ENCODE measurements at regions not wholly inside any gene's neighbourhood (a gene's known extent, or its start where the extent isn't known, plus 50 kb on each side); places are given as distances from the start of the nearest gene placed in this dataset.

GRCh38 chr12:58537278-58537677 lies 383.0 kb downstream of the LRIG3 start:
- ChIA-PET CTCF (ENCODE audit: partially characterized antibody) (no interaction called here), POLR2A (ENCODE audit: partially characterized antibody) (no interaction called here)
- no peak overlapping the region for H3K4me3 ChIP-seq (ENCODE audit: low read length in 2 of 2)
- no peaks in the 10 kb centered on the region for H3K27me3 ChIP-seq (ENCODE audit: insufficient read depth, low read length)
- peaks cover 0 to 5% of the 10 kb centered on the region in 2 donors for H3K27me3 Mint-ChIP-seq
- H3K36me3 Mint-ChIP-seq = no peaks in the 10 kb centered on the region
- H3K4me3 Mint-ChIP-seq = no peak overlapping the region
- no peak overlapping the region for H3K27ac ChIP-seq (ENCODE audit: low read depth, low read length)
- H3K4me1 Mint-ChIP-seq = no peaks in the 10 kb centered on the region
- no peaks in the 10 kb centered on the region for H3K36me3 ChIP-seq (ENCODE audit: insufficient read depth, low read length)
- intact Hi-C loops (cut with micrococcal nuclease) = no loop called here
- no peaks in the 10 kb centered on the region for H3K4me1 ChIP-seq (ENCODE audit: insufficient read depth, low read length)
- H3K9me3 Mint-ChIP-seq = peaks cover 0 to 2% (median 0%) of the 10 kb centered on the region in 8 donors
- H3K9me3 ChIP-seq (ENCODE audit: control insufficient read depth in 1 of 2, low read length in 2 of 2) = no peaks in the 10 kb centered on the region
- DNase-seq = no peak
- H3K27ac Mint-ChIP-seq = no peak overlapping the region

GRCh38 chr12:58539295-58539694 lies 381.0 kb downstream of the LRIG3 start:
- Mint-ChIP-seq H3K27me3 (peaks cover 0 to 3% of the 10 kb centered on the region in 2 donors), H3K36me3 (no peaks in the 10 kb centered on the region), H3K4me3 (no peak overlapping the region), H3K27ac (no peak overlapping the region), H3K4me1 (no peaks in the 10 kb centered on the region), H3K9me3 (peaks cover 0 to 4% (median 0%) of the 10 kb centered on the region in 8 donors)
- intact Hi-C loops (cut with micrococcal nuclease) = no loop called here
- H3K4me3 ChIP-seq (ENCODE audit: low read length in 2 of 2) = no peak overlapping the region
- no peaks in the 10 kb centered on the region for H3K36me3 ChIP-seq (ENCODE audit: insufficient read depth, low read length)
- H3K27ac ChIP-seq (ENCODE audit: low read depth, low read length) = no peak overlapping the region
- no peaks in the 10 kb centered on the region for H3K4me1 ChIP-seq (ENCODE audit: insufficient read depth, low read length)
- no peaks in the 10 kb centered on the region for H3K9me3 ChIP-seq (ENCODE audit: control insufficient read depth in 1 of 2, low read length in 2 of 2)
- ChIA-PET POLR2A (ENCODE audit: partially characterized antibody) (no interaction called here), CTCF (ENCODE audit: partially characterized antibody) (no interaction called here)
- no peaks in the 10 kb centered on the region for H3K27me3 ChIP-seq (ENCODE audit: insufficient read depth, low read length)
- no peak for DNase-seq

GRCh38 chr12:58540480-58541299 lies 379.6 kb downstream of the LRIG3 start:
- Mint-ChIP-seq H3K27me3 (peaks cover 0 to 3% of the 10 kb centered on the region in 2 donors), H3K4me1 (no peaks in the 10 kb centered on the region), H3K4me3 (no peak overlapping the region), H3K9me3 (peaks cover 0 to 5% (median 0%) of the 10 kb centered on the region in 8 donors), H3K27ac (no peak overlapping the region), H3K36me3 (no peaks in the 10 kb centered on the region)
- Histone ChIP-seq H3K27ac (ENCODE audit: low read depth, low read length) (no peak overlapping the region), H3K9me3 (ENCODE audit: control insufficient read depth in 1 of 2, low read length in 2 of 2) (no peaks in the 10 kb centered on the region), H3K4me3 (ENCODE audit: low read length in 2 of 2) (no peak overlapping the region), H3K27me3 (ENCODE audit: insufficient read depth, low read length) (no peaks in the 10 kb centered on the region), H3K36me3 (ENCODE audit: insufficient read depth, low read length) (no peaks in the 10 kb centered on the region), H3K4me1 (ENCODE audit: insufficient read depth, low read length) (no peaks in the 10 kb centered on the region)
- intact Hi-C loops (cut with micrococcal nuclease) = no loop called here
- CTCF ChIA-PET (ENCODE audit: partially characterized antibody) = interaction anchor here (1.2 kb wide), 1 partner anchor 11 kb away, joined by 3 read pairs; no protein-coding TSS in a partner anchor
- POLR2A ChIA-PET (ENCODE audit: partially characterized antibody) = no interaction called here
- DNase-seq = no peak

- CTCF ChIA-PET (ENCODE audit: partially characterized antibody) = interaction anchor here (1.2 kb wide), 1 partner anchor 10 kb away, joined by 3 read pairs; no protein-coding TSS in a partner anchor
- POLR2A ChIA-PET (ENCODE audit: partially characterized antibody) = no interaction called here
Observed at GRCh38 chr12:58541300-58541690, 379.0 kb downstream of the LRIG3 start.

GRCh38 chr12:58544281-58544680 lies 376.0 kb downstream of the LRIG3 start:
- Histone ChIP-seq H3K9me3 (ENCODE audit: control insufficient read depth in 1 of 2, low read length in 2 of 2) (no peaks in the 10 kb centered on the region), H3K4me1 (ENCODE audit: insufficient read depth, low read length) (no peaks in the 10 kb centered on the region), H3K36me3 (ENCODE audit: insufficient read depth, low read length) (no peaks in the 10 kb centered on the region), H3K27me3 (ENCODE audit: insufficient read depth, low read length) (no peaks in the 10 kb centered on the region), H3K4me3 (ENCODE audit: low read length in 2 of 2) (no peak overlapping the region), H3K27ac (ENCODE audit: low read depth, low read length) (no peak overlapping the region)
- intact Hi-C loops (cut with micrococcal nuclease) = no loop called here
- no peaks in the 10 kb centered on the region for H3K4me1 Mint-ChIP-seq
- ChIA-PET POLR2A (ENCODE audit: partially characterized antibody) (no interaction called here), CTCF (ENCODE audit: partially characterized antibody) (no interaction called here)
- no peak for DNase-seq
- peaks cover 0 to 3% (median 0%) of the 10 kb centered on the region in 8 donors for H3K9me3 Mint-ChIP-seq
- H3K27me3 Mint-ChIP-seq = no peaks in the 10 kb centered on the region
- H3K27ac Mint-ChIP-seq = no peak overlapping the region
- H3K4me3 Mint-ChIP-seq = no peak overlapping the region
- no peaks in the 10 kb centered on the region for H3K36me3 Mint-ChIP-seq

More at GRCh38 chr12:58541300-58541690, 379.0 kb downstream of the LRIG3 start:
- DNase-seq = no peak
- H3K27ac ChIP-seq (ENCODE audit: low read depth, low read length) = no peak overlapping the region
- H3K27ac Mint-ChIP-seq = no peak overlapping the region
- no peaks in the 10 kb centered on the region for H3K4me1 Mint-ChIP-seq
- no peak overlapping the region for H3K4me3 ChIP-seq (ENCODE audit: low read length in 2 of 2)
- H3K36me3 Mint-ChIP-seq = no peaks in the 10 kb centered on the region
- H3K4me3 Mint-ChIP-seq = no peak overlapping the region
- no peaks in the 10 kb centered on the region for H3K36me3 ChIP-seq (ENCODE audit: insufficient read depth, low read length)
- intact Hi-C loops (cut with micrococcal nuclease) = no loop called here
- H3K4me1 ChIP-seq (ENCODE audit: insufficient read depth, low read length) = no peaks in the 10 kb centered on the region
- H3K27me3 ChIP-seq (ENCODE audit: insufficient read depth, low read length) = no peaks in the 10 kb centered on the region
- peaks cover 0 to 3% of the 10 kb centered on the region in 2 donors for H3K27me3 Mint-ChIP-seq
- H3K9me3 ChIP-seq (ENCODE audit: control insufficient read depth in 1 of 2, low read length in 2 of 2) = no peaks in the 10 kb centered on the region
- peaks cover 0 to 5% (median 0%) of the 10 kb centered on the region in 8 donors for H3K9me3 Mint-ChIP-seq

- no peaks in the 10 kb centered on the region for H3K27me3 ChIP-seq (ENCODE audit: insufficient read depth, low read length)
- H3K4me3 ChIP-seq (ENCODE audit: low read length in 2 of 2) = no peak overlapping the region
- no peaks in the 10 kb centered on the region for H3K36me3 ChIP-seq (ENCODE audit: insufficient read depth, low read length)
- intact Hi-C loops (cut with micrococcal nuclease) = no loop called here
- H3K27me3 Mint-ChIP-seq = no peaks in the 10 kb centered on the region
- H3K27ac ChIP-seq (ENCODE audit: low read depth, low read length) = no peak overlapping the region
- H3K9me3 ChIP-seq (ENCODE audit: control insufficient read depth in 1 of 2, low read length in 2 of 2) = no peaks in the 10 kb centered on the region
- POLR2A ChIA-PET (ENCODE audit: partially characterized antibody) = no interaction called here
- peaks cover 0 to 5% (median 0%) of the 10 kb centered on the region in 8 donors for H3K9me3 Mint-ChIP-seq
- H3K36me3 Mint-ChIP-seq = no peaks in the 10 kb centered on the region
- H3K4me1 Mint-ChIP-seq = no peaks in the 10 kb centered on the region
- no peak overlapping the region for H3K27ac Mint-ChIP-seq
- CTCF ChIA-PET (ENCODE audit: partially characterized antibody) = no interaction called here
- no peaks in the 10 kb centered on the region for H3K4me1 ChIP-seq (ENCODE audit: insufficient read depth, low read length)
- H3K4me3 Mint-ChIP-seq = no peak overlapping the region
- DNase-seq = no peak
Observed at GRCh38 chr12:58547217-58547616, 373.1 kb downstream of the LRIG3 start.

GRCh38 chr12:58548801-58549200 lies 371.5 kb downstream of the LRIG3 start:
- Histone ChIP-seq H3K27me3 (ENCODE audit: insufficient read depth, low read length) (no peaks in the 10 kb centered on the region), H3K4me3 (ENCODE audit: low read length in 2 of 2) (no peak overlapping the region), H3K27ac (ENCODE audit: low read depth, low read length) (no peak overlapping the region), H3K36me3 (ENCODE audit: insufficient read depth, low read length) (no peaks in the 10 kb centered on the region), H3K4me1 (ENCODE audit: insufficient read depth, low read length) (no peaks in the 10 kb centered on the region), H3K9me3 (ENCODE audit: control insufficient read depth in 1 of 2, low read length in 2 of 2) (no peaks in the 10 kb centered on the region)
- DNase-seq = no peak
- Mint-ChIP-seq H3K9me3 (peaks cover 0 to 5% (median 0%) of the 10 kb centered on the region in 8 donors), H3K27me3 (no peaks in the 10 kb centered on the region), H3K4me1 (no peaks in the 10 kb centered on the region), H3K27ac (no peak overlapping the region), H3K4me3 (no peak overlapping the region), H3K36me3 (no peaks in the 10 kb centered on the region)
- CTCF ChIA-PET (ENCODE audit: partially characterized antibody) = no interaction called here
- intact Hi-C loops (cut with micrococcal nuclease) = no loop called here
- POLR2A ChIA-PET (ENCODE audit: partially characterized antibody) = no interaction called here

Measured in CD4-positive, alpha-beta memory T cell (primary cell).